Epithelial cell of esophagus (primary cell): ENCODE measurements at regions not wholly inside any gene's neighbourhood (a gene's known extent, or its start where the extent isn't known, plus 50 kb on each side); places are given as distances from the start of the nearest gene placed in this dataset.

Experiments
- DNase-seq: peaks from one replicate; pipeline ENCODE4 v3.0.0; 2010; ENCODE audit warnings: low read depth
- H3K4me3 ChIP-seq: 2 replicates; pipeline ENCODE4 v1.5.1; 2011; ENCODE audit warnings: mild to moderate bottlenecking, low read length, control low read depth
- CTCF ChIP-seq: IDR thresholded peaks from 2 replicates; pipeline ENCODE4 v1.5.1; 2011; ENCODE audit warnings: low read depth, mild to moderate bottlenecking, low read length, control low read depth, inconsistent platforms; ENCODE audit not compliant: insufficient read depth; ENCODE audit errors: missing control alignments

- no peak for TF ChIP-seq CTCF
- DNase-seq = no peak
- no peak overlapping the region for H3K4me3 ChIP-seq
Observed at GRCh38 chr4:180727478-180727877, 1515.7 kb upstream of the TENM3 start.

GRCh38 chr4:180734753-180735432 is 1508.3 kb upstream of the TENM3 start:
- TF ChIP-seq CTCF = no peak
- no peak for DNase-seq
- no peak overlapping the region for H3K4me3 ChIP-seq

- no peak for DNase-seq
- H3K4me3 ChIP-seq = no peak overlapping the region
- TF ChIP-seq CTCF = no peak
Observed at GRCh38 chr4:180741703-180742102, 1501.5 kb upstream of the TENM3 start.

- H3K4me3 ChIP-seq = no peak overlapping the region
- TF ChIP-seq CTCF = no peak
- peak; percentile 5 for DNase-seq
Observed at GRCh38 chr4:180745019-180745418, 1498.2 kb upstream of the TENM3 start.

- H3K4me3 ChIP-seq = no peak overlapping the region
- peak; percentile 53 for DNase-seq
- no peak for TF ChIP-seq CTCF
Observed at GRCh38 chr4:180751009-180751408, 1492.2 kb upstream of the TENM3 start.

GRCh38 chr4:180757927-180758326 is 1485.3 kb upstream of the TENM3 start:
- TF ChIP-seq CTCF = no peak
- DNase-seq = no peak
- no peak overlapping the region for H3K4me3 ChIP-seq

- no peak for TF ChIP-seq CTCF
- H3K4me3 ChIP-seq = no peak overlapping the region
- no peak for DNase-seq
Observed at GRCh38 chr4:180766045-180766444, 1477.2 kb upstream of the TENM3 start.
